ENCODE measurements at regions not wholly inside any gene's neighbourhood (a gene's known extent, or its start where the extent isn't known, plus 50 kb on each side); places are given as distances from the start of the nearest gene placed in this dataset.

DNA sequence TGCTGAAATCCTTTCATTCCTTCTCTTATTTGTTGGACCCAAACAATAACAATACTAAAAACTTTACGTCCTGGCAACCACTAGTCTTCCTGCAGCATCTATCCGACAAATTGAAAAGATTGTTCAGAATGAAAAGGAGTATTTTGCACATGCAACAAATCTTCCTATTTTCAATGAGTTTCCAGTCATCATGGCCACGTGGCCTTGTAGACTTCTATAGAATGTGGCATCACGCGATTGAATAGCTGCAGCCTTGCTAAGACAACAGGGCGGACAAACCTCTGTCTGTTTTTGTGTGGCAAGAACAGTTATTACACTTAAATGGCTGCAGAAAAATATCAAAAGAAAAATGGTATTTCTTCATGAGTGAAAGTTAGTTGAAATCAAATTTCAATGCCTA, 297.9 kb upstream of the LCORL start:
- TF ChIP-seq, protein P1, sequence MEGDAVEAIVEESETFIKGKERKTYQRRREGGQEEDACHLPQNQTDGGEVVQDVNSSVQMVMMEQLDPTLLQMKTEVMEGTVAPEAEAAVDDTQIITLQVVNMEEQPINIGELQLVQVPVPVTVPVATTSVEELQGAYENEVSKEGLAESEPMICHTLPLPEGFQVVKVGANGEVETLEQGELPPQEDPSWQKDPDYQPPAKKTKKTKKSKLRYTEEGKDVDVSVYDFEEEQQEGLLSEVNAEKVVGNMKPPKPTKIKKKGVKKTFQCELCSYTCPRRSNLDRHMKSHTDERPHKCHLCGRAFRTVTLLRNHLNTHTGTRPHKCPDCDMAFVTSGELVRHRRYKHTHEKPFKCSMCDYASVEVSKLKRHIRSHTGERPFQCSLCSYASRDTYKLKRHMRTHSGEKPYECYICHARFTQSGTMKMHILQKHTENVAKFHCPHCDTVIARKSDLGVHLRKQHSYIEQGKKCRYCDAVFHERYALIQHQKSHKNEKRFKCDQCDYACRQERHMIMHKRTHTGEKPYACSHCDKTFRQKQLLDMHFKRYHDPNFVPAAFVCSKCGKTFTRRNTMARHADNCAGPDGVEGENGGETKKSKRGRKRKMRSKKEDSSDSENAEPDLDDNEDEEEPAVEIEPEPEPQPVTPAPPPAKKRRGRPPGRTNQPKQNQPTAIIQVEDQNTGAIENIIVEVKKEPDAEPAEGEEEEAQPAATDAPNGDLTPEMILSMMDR (IDR thresholded peaks at IDR 0.05), result no peak
- no peak for TF ChIP-seq POLR2A (IDR thresholded peaks at IDR 0.05)
- TF ChIP-seq EP300 (IDR thresholded peaks at IDR 0.05; ENCODE audit: low read depth), result no peak

Data from transverse colon (tissue), 3 donors.